MCF 10A (cell line): ENCODE measurements at regions not wholly inside any gene's neighbourhood (a gene's known extent, or its start where the extent isn't known, plus 50 kb on each side); places are given as distances from the start of the nearest gene placed in this dataset.

ENCODE experiments used
- BruUV-seq: library from RNA; stranded (reverse); fragments of 400-500 nt; replicated peaks from 2 replicates; lab custom pipeline; 2021; lab: Mats Ljungman, UMichigan
- CTCF ChIA-PET: fragments of 300-600 bp; sonication (Branson Sonifier 250); formaldehyde crosslinking; extraction: SDS; loops from one replicate; lab custom pipeline; 2021; ENCODE audit warnings: antibody characterized with exemption, inconsistent platforms; lab: Yijun Ruan, JAX
- POLR2A ChIA-PET: fragments of 300-600, 350-650 bp; sonication (Branson Sonifier 250); formaldehyde crosslinking; extraction: SDS; loops from one replicate; lab custom pipeline; 2020; ENCODE audit warnings: antibody characterized with exemption, inconsistent platforms; lab: Yijun Ruan, JAX
- DNase-seq: peaks from one replicate; pipeline ENCODE4 v3.0.0-alpha.2; 2018; ENCODE audit not compliant: unreplicated experiment
- H3K27ac Mint-ChIP-seq: one replicate; pipeline ENCODE4 v1.8.0; 2022; ENCODE audit warnings: mild to moderate bottlenecking, low read depth, mixed read lengths; ENCODE audit not compliant: unreplicated experiment
- H3K27me3 Mint-ChIP-seq: one replicate; pipeline ENCODE4 v1.8.0; 2022; ENCODE audit warnings: mixed read lengths; ENCODE audit not compliant: insufficient read depth, unreplicated experiment
- H3K36me3 Mint-ChIP-seq: one replicate; pipeline ENCODE4 v1.8.0; 2022; ENCODE audit warnings: mild to moderate bottlenecking, moderate library complexity, mixed read lengths; ENCODE audit not compliant: insufficient read depth, unreplicated experiment
- H3K4me1 Mint-ChIP-seq: one replicate; pipeline ENCODE4 v1.8.0; 2022; ENCODE audit warnings: mixed read lengths; ENCODE audit not compliant: insufficient read depth, unreplicated experiment
- H3K4me3 Mint-ChIP-seq: one replicate; pipeline ENCODE4 v1.8.0; 2022; ENCODE audit warnings: mild to moderate bottlenecking, moderate library complexity, mixed read lengths; ENCODE audit not compliant: unreplicated experiment
- H3K9me3 Mint-ChIP-seq: one replicate; pipeline ENCODE4 v1.8.0; 2022; ENCODE audit warnings: mixed read lengths; ENCODE audit not compliant: unreplicated experiment
- intact Hi-C: fragments of 100-400 bp; cut with micrococcal nuclease; formaldehyde crosslinking; loops from 2 replicates; pipeline ENCODE4 v1.14.1; 2022
- TF ChIP-seq, protein P1 (sequence below): fragments of 200-600 bp; IDR thresholded peaks from one replicate; pipeline ENCODE4 v1.8.0; 2022; ENCODE audit warnings: antibody characterized with exemption, mild to moderate bottlenecking; ENCODE audit not compliant: unreplicated experiment

GRCh38 chr1:162927421-162927820, 66.4 kb upstream of the CCDC190 start:
- BruUV-seq, result no TSS peak
- H3K27me3 Mint-ChIP-seq, result no peaks in the 10 kb centered on the region
- intact Hi-C loops, result no loop called here
- no peak overlapping the region for H3K4me3 Mint-ChIP-seq
- ChIA-PET CTCF (interaction anchor here (0.6 to 1.4 kb wide), 7 partner anchors 9 to 948 kb away, joined by 3 to 7 read pairs (median 5); no protein-coding TSS in a partner anchor), POLR2A (interaction anchor here (0.6 kb wide), 1 partner anchor 14 kb away, joined by 3 read pairs; no protein-coding TSS in a partner anchor)
- H3K27ac Mint-ChIP-seq, result no peak overlapping the region
- TF ChIP-seq, protein P1, sequence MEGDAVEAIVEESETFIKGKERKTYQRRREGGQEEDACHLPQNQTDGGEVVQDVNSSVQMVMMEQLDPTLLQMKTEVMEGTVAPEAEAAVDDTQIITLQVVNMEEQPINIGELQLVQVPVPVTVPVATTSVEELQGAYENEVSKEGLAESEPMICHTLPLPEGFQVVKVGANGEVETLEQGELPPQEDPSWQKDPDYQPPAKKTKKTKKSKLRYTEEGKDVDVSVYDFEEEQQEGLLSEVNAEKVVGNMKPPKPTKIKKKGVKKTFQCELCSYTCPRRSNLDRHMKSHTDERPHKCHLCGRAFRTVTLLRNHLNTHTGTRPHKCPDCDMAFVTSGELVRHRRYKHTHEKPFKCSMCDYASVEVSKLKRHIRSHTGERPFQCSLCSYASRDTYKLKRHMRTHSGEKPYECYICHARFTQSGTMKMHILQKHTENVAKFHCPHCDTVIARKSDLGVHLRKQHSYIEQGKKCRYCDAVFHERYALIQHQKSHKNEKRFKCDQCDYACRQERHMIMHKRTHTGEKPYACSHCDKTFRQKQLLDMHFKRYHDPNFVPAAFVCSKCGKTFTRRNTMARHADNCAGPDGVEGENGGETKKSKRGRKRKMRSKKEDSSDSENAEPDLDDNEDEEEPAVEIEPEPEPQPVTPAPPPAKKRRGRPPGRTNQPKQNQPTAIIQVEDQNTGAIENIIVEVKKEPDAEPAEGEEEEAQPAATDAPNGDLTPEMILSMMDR, result no peak
- no peak for DNase-seq
- no peaks in the 10 kb centered on the region for H3K9me3 Mint-ChIP-seq
- no peaks in the 10 kb centered on the region for H3K36me3 Mint-ChIP-seq
- no peaks in the 10 kb centered on the region for H3K4me1 Mint-ChIP-seq

DNA sequence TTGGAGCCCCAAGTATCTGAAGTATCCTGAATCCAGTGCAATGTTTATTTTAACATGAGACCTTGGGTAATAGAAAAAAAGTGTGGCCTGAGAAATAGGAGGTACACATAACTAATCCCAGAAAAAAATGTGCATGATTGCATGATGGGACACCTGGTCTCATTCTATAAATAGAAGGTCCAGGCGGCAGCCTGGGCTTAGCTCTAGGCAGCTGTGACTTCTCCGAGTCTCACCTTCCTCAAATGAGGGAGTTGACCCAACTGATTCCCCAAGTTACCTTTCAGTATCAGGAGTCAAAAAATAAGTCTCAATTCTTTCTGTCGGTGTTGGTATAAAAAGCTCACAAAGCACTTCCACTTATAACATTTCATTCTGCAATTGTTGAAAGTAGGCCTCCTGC, 65.9 kb upstream of the CCDC190 start:
- ChIA-PET POLR2A (interaction anchor here (0.6 kb wide), 1 partner anchor 15 kb away, joined by 3 read pairs; no protein-coding TSS in a partner anchor), CTCF (interaction anchor here (0.8 to 1.6 kb wide), 7 partner anchors 8 to 247 kb away, joined by 3 to 7 read pairs (median 5); no protein-coding TSS in a partner anchor)
- no TSS peak for BruUV-seq
- Mint-ChIP-seq H3K4me3 (no peak overlapping the region), H3K9me3 (no peaks in the 10 kb centered on the region), H3K36me3 (no peaks in the 10 kb centered on the region), H3K27ac (no peak overlapping the region), H3K27me3 (no peaks in the 10 kb centered on the region), H3K4me1 (no peaks in the 10 kb centered on the region)
- intact Hi-C loops, result no loop called here
- DNase-seq, result no peak
- TF ChIP-seq, protein P1, result no peak

- no peak overlapping the region for H3K4me3 Mint-ChIP-seq
- no peaks in the 10 kb centered on the region for H3K9me3 Mint-ChIP-seq
- intact Hi-C loops, result no loop called here
- H3K27ac Mint-ChIP-seq, result no peak overlapping the region
- ChIA-PET CTCF (interaction anchor here (0.6 to 1.0 kb wide), 6 partner anchors 14 to 431 kb away, joined by 3 to 6 read pairs (median 3); no protein-coding TSS in a partner anchor), POLR2A (no interaction called here)
- BruUV-seq, result no TSS peak
- H3K4me1 Mint-ChIP-seq, result no peaks in the 10 kb centered on the region
- no peak for DNase-seq
- TF ChIP-seq, protein P1, result no peak
- no peaks in the 10 kb centered on the region for H3K27me3 Mint-ChIP-seq
- no peaks in the 10 kb centered on the region for H3K36me3 Mint-ChIP-seq
These were observed 63.2 kb upstream of the CCDC190 start for GRCh38 chr1:162924179-162924578.

- intact Hi-C loops, result no loop called here
- no peak for DNase-seq
- POLR2A ChIA-PET, result interaction anchor here (0.8 kb wide), 1 partner anchor 1483 kb away, joined by 3 read pairs; no protein-coding TSS in a partner anchor
- no peaks in the 10 kb centered on the region for H3K36me3 Mint-ChIP-seq
- H3K4me3 Mint-ChIP-seq, result no peak overlapping the region
- CTCF ChIA-PET, result interaction anchor here (1.0 kb wide), 1 partner anchor 15 kb away, joined by 3 read pairs; no protein-coding TSS in a partner anchor
- H3K27me3 Mint-ChIP-seq, result no peaks in the 10 kb centered on the region
- no peaks in the 10 kb centered on the region for H3K9me3 Mint-ChIP-seq
- no TSS peak for BruUV-seq
- TF ChIP-seq, protein P1, result no peak
- H3K27ac Mint-ChIP-seq, result no peak overlapping the region
- no peaks in the 10 kb centered on the region for H3K4me1 Mint-ChIP-seq
These were observed 61.2 kb upstream of the CCDC190 start for GRCh38 chr1:162922201-162922600.
